Urinary bladder (tissue), 3 donors: ENCODE measurements at regions not wholly inside any gene's neighbourhood (a gene's known extent, or its start where the extent isn't known, plus 50 kb on each side); places are given as distances from the start of the nearest gene placed in this dataset.

Source experiments
- DNase-seq: peaks from one replicate; pipeline ENCODE4 v3.0.0-alpha.2; 2015; ENCODE audit errors: extremely low spot score
- H3K27ac ChIP-seq: one replicate; pipeline ENCODE4 v1.5.1; 2013; ENCODE audit warnings: low read depth, mild to moderate bottlenecking, moderate library complexity
- H3K36me3 ChIP-seq: one replicate; pipeline ENCODE4 v1.6.1; 2013; ENCODE audit warnings: mild to moderate bottlenecking, moderate library complexity; ENCODE audit not compliant: insufficient read depth
- H3K4me1 ChIP-seq: one replicate; pipeline ENCODE4 v1.6.1; 2013; ENCODE audit warnings: mild to moderate bottlenecking, moderate library complexity; ENCODE audit not compliant: insufficient read depth
- H3K4me3 ChIP-seq: one replicate; pipeline ENCODE4 v1.5.1; 2013; ENCODE audit warnings: low read depth, low read length
- WGBS: extraction: QIAGEN DNeasy Blood & Tissue Kit; methylation state at CpG from one replicate; pipeline ENCODE4 v1.1.7; 2013; 5-methylcytosine and 5-hydroxymethylcytosine counted together
- donor health status: healthy with polysubstance abuse.
- donor health status: healthy.

DNA sequence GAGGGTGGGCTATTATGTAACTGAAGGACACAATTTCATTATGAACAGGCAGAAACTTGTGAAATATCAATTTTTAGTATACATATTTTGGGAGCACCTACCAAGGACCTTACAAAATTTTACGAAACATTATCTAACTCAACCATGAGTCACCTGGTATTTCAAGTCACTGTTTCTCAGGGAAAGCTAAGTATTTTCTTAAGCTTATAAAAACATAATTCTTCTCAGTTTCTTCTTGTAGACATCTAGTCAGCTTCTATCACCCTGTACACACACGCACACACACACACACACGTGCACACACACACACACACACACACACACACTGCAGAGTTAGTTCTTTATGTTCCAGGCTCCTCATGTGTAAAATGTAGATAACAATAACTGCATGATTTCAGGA, 658.3 kb downstream of the TUSC7 start:
- Histone ChIP-seq H3K4me3 (no peak overlapping the region), H3K27ac (no peak overlapping the region), H3K4me1 (no peaks in the 10 kb centered on the region), H3K36me3 (no peaks in the 10 kb centered on the region)
- WGBS: 92% methylated on average over 3 of the region's 3 CpGs
- DNase-seq: no peak

DNA sequence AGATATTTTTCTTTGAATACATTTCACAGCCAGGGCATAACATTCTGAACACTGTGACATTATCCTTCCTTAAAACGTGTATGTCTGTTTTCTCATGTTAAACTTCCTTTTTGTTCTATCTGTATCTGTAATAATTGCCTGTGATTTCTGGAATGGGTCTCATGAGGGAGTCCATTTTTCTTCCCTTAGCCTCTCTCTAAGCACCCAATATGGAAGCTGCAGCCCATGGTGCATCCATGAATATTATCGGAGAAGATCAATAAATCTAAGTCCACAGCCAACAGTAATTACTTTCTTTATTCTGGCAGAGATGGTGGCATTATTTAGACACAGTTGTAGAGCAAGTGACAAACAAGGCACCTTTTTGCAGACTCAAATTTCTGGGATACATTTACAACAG, 671.1 kb downstream of the TUSC7 start:
- Histone ChIP-seq H3K4me3 (no peak overlapping the region), H3K36me3 (no peaks in the 10 kb centered on the region), H3K27ac (no peak overlapping the region), H3K4me1 (no peaks in the 10 kb centered on the region)
- 57% methylated on average over 2 of the region's 2 CpGs for WGBS
- no peak for DNase-seq

GRCh38 chr3:117393119-117393518, 683.5 kb downstream of the TUSC7 start:
- H3K27ac ChIP-seq: no peak overlapping the region
- H3K36me3 ChIP-seq: no peaks in the 10 kb centered on the region
- 58% methylated on average over 1 of the region's 1 CpG for WGBS
- no peak for DNase-seq
- H3K4me3 ChIP-seq: no peak overlapping the region
- no peaks in the 10 kb centered on the region for H3K4me1 ChIP-seq

- no peak overlapping the region for H3K4me3 ChIP-seq
- no peaks in the 10 kb centered on the region for H3K4me1 ChIP-seq
- DNase-seq: no peak
- H3K27ac ChIP-seq: no peak overlapping the region
- no peaks in the 10 kb centered on the region for H3K36me3 ChIP-seq
- WGBS: 75% methylated on average over 12 of the region's 12 CpGs
Observed at GRCh38 chr3:117398141-117398899, 688.7 kb downstream of the TUSC7 start.

DNA sequence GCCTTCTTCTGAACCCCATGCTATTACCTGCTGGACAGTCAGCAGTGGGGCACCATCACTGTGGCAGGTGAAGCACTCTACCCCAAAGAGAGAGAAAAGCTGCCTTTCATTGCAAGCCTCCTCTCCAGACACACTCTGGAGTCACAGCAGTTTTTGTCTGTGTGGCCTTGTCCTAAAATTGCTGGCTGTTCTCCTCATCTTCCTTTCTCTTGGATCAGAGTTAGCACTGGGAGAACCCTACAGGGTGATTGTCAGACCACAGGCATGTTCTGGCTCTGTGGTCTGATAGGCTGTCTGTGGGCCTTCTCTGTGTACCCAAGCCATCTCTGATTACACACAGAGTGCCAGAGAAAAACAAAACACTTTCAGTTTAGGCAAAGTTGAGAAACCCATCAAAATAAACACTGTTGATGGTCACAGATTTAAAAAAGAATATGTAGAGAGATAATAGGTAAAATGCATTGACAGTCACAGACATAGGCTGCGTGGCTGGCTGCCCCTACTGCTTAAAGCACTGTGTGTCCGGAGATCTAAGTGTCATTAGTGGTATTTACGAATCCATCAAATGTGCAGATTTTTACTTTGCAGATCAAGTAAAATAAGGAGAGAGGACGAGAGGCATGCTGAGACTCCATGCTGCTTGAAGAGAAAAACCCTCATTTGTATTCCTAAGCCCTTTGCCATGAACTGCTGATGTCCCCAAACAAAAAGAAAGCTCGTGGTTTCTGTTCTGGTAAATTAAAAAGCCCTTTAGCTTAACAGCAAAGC, 689.9 kb downstream of the TUSC7 start:
- H3K4me1 ChIP-seq: no peaks in the 10 kb centered on the region
- H3K4me3 ChIP-seq: no peak overlapping the region
- no peaks in the 10 kb centered on the region for H3K36me3 ChIP-seq
- no peak overlapping the region for H3K27ac ChIP-seq
- WGBS: 63% methylated on average over 5 of the region's 5 CpGs
- no peak for DNase-seq

DNA sequence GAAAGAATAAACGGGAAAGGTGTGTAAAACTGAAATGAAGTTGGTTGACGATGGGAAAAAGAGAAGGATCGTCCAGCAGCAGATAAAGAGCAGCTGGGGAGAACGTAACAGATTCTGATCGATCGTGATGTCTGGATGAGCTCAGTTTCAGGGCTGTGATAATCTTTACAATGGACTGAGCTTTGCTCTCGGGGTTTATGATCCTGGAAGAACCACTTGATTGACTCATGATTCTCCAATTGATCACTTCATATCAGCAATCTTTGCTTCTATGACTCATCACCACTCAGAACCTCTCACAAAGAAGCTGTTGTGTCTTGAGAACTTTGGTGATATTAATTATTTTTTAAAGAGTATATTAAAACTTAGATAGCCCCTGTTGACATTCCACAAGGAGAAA, 690.7 kb downstream of the TUSC7 start:
- H3K36me3 ChIP-seq: no peaks in the 10 kb centered on the region
- no peak overlapping the region for H3K27ac ChIP-seq
- no peak for DNase-seq
- 71% methylated on average over 7 of the region's 7 CpGs for WGBS
- no peak overlapping the region for H3K4me3 ChIP-seq
- H3K4me1 ChIP-seq: no peaks in the 10 kb centered on the region

GRCh38 chr3:117404141-117404540, 694.6 kb downstream of the TUSC7 start:
- Histone ChIP-seq H3K27ac (no peak overlapping the region), H3K4me3 (no peak overlapping the region), H3K36me3 (no peaks in the 10 kb centered on the region), H3K4me1 (no peaks in the 10 kb centered on the region)
- no peak for DNase-seq

DNA sequence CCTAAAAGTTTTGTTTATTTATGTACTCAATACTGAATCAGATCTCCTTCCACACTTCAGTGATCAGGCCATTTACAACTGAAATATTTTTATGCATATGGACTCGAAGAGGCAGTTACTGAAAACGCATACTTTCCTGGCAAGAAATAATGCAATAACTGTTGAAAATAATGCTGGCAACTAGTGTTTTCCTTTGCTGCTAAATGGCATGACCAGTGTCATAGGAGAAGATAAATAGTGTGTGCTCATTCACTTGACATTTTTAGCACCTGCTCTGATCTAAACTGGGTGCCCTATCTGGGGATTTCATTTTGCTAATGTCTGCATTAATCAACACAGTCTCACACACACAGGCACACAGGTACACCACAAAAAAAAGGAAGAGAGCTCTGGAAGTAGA, 695.2 kb downstream of the TUSC7 start:
- WGBS: 48% methylated on average over 2 of the region's 2 CpGs

DNA sequence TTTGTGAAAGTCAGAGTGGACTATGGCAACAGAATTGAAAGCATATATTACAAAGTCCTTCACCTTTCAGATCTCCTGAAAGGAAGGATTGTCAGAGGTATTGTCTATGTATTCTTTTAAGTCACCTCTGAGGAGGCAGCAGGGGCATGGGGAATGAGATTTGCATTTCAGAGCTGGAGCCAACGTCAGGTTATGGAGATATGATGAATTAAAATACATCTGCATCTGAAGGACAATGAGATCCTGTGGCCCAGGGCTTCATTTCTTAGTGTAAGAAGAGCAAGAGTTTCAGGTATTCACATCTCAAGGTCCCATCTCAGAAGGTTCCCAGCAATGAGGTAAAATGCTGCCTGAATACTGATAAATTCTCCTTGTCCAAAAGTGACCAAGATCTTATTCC, 695.8 kb downstream of the TUSC7 start:
- Histone ChIP-seq H3K27ac (no peak overlapping the region), H3K4me3 (no peak overlapping the region), H3K4me1 (no peaks in the 10 kb centered on the region), H3K36me3 (no peaks in the 10 kb centered on the region)
- 46% methylated on average over 1 of the region's 1 CpG for WGBS
- DNase-seq: no peak

More for the DNA sequence above, 695.2 kb downstream of the TUSC7 start:
- H3K4me1 ChIP-seq: no peaks in the 10 kb centered on the region
- H3K27ac ChIP-seq: no peak overlapping the region
- DNase-seq: no peak
- H3K36me3 ChIP-seq: no peaks in the 10 kb centered on the region
- H3K4me3 ChIP-seq: no peak overlapping the region

DNA sequence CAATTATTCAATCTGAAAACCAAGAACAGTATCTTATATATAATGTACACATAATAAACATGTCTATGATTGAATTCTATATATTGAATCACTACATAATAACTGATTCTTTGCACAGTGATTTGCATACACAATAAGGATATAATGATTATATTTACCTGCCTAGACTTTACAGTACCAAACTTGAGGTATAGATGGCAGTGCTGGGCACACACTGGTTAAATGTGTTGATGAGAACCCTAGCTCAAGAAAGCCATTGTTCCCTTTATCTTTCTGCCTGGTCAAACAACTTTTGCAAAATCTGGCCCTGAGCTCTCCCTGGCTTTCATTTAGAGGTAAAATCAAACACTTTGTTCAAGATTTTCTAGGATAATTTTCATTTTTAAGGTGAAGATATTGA, 697.7 kb downstream of the TUSC7 start:
- no peaks in the 10 kb centered on the region for H3K4me1 ChIP-seq
- H3K27ac ChIP-seq: no peak overlapping the region
- DNase-seq: no peak
- H3K4me3 ChIP-seq: no peak overlapping the region
- no peaks in the 10 kb centered on the region for H3K36me3 ChIP-seq

GRCh38 chr3:117408811-117409210, 699.2 kb downstream of the TUSC7 start:
- H3K4me1 ChIP-seq: no peaks in the 10 kb centered on the region
- no peaks in the 10 kb centered on the region for H3K36me3 ChIP-seq
- no peak for DNase-seq
- H3K27ac ChIP-seq: no peak overlapping the region
- H3K4me3 ChIP-seq: no peak overlapping the region

DNA sequence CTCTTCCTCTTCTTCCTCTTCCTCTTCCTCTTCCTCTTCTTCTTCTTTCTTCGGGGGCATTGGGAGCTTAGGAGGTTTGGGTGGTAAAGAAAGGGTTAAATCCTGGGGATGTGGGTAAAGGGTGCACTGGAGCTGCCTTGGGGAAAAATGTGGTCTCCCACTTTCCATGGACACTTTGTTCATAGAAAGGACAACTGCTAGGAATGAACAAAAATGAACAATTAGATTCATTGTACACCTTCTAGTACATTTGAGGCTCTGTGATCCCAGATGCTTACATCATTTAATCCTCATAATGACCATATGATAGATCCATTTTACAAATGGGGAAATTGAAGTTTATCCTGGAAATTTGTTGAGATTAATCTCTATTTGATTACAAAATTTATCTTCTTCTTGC, 699.7 kb downstream of the TUSC7 start:
- H3K27ac ChIP-seq: no peak overlapping the region

DNA sequence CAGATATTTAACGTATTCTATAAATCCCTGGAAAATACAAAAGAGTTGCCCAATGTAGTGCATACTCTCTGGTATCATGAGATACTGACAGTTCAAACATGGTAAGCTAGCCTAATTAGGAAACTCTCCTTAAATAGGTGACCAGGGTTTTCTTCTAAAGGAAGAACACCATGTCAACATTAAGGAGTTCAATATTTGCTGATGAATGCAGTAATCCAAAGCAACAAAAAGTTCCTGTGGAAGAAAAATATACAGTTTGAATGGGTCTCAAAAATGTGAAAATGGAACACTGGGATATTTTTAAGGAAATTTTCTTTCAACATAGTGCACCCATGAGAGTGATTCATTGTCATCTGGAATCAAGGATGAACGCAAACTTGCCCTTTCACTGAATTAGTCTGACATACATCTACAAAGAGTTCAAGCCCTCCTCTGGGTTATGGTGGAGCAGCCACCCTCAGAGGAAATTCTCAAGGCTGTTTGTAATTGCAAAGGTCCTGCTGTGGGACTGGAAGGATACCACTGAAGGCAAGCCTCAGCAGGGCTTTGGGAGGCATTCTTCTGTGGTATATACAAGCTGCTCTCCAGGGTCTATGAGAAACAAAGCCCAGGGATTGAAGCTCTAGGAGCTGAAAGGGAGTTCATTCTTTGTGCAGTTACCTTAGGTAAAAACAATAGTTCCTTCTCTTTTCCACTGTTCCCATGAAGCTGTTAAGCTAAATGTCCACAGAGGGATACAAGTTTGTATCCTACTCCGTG, 700.3 kb downstream of the TUSC7 start:
- Histone ChIP-seq H3K27ac (no peak overlapping the region), H3K4me3 (no peak overlapping the region), H3K4me1 (no peaks in the 10 kb centered on the region), H3K36me3 (no peaks in the 10 kb centered on the region)
- no peak for DNase-seq
- WGBS: 92% methylated on average over 3 of the region's 3 CpGs

More for the DNA sequence above, 699.7 kb downstream of the TUSC7 start:
- Histone ChIP-seq H3K4me3 (no peak overlapping the region), H3K4me1 (no peaks in the 10 kb centered on the region), H3K36me3 (no peaks in the 10 kb centered on the region)
- DNase-seq: no peak
- 84% methylated on average over 1 of the region's 1 CpG for WGBS

GRCh38 chr3:117411971-117412370, 702.4 kb downstream of the TUSC7 start:
- Histone ChIP-seq H3K36me3 (no peaks in the 10 kb centered on the region), H3K4me1 (no peaks in the 10 kb centered on the region), H3K27ac (no peak overlapping the region), H3K4me3 (no peak overlapping the region)
- no peak for DNase-seq
- WGBS: 42% methylated on average over 4 of the region's 4 CpGs
